ENCODE measurements at regions not wholly inside any gene's neighbourhood (a gene's known extent, or its start where the extent isn't known, plus 50 kb on each side); places are given as distances from the start of the nearest gene placed in this dataset.

- TF ChIP-seq SIN3A (IDR thresholded peaks at IDR 0.05; ENCODE audit: borderline replicate concordance, insufficient read depth, low read length), result no peak
- TF ChIP-seq FOXP2 (optimal IDR thresholded peaks at IDR 0.05; ENCODE audit: borderline replicate concordance, extremely low read depth, extremely low read length, insufficient read depth), result no peak
- no peak for TF ChIP-seq POLR2AphosphoS5 (IDR thresholded peaks at IDR 0.05; ENCODE audit: low read depth, low read length)
- TF ChIP-seq, protein P1, sequence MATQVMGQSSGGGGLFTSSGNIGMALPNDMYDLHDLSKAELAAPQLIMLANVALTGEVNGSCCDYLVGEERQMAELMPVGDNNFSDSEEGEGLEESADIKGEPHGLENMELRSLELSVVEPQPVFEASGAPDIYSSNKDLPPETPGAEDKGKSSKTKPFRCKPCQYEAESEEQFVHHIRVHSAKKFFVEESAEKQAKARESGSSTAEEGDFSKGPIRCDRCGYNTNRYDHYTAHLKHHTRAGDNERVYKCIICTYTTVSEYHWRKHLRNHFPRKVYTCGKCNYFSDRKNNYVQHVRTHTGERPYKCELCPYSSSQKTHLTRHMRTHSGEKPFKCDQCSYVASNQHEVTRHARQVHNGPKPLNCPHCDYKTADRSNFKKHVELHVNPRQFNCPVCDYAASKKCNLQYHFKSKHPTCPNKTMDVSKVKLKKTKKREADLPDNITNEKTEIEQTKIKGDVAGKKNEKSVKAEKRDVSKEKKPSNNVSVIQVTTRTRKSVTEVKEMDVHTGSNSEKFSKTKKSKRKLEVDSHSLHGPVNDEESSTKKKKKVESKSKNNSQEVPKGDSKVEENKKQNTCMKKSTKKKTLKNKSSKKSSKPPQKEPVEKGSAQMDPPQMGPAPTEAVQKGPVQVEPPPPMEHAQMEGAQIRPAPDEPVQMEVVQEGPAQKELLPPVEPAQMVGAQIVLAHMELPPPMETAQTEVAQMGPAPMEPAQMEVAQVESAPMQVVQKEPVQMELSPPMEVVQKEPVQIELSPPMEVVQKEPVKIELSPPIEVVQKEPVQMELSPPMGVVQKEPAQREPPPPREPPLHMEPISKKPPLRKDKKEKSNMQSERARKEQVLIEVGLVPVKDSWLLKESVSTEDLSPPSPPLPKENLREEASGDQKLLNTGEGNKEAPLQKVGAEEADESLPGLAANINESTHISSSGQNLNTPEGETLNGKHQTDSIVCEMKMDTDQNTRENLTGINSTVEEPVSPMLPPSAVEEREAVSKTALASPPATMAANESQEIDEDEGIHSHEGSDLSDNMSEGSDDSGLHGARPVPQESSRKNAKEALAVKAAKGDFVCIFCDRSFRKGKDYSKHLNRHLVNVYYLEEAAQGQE (IDR thresholded peaks at IDR 0.05; ENCODE audit: insufficient read depth in 1 of 2, low read depth in 2 of 2, low read length in 2 of 2), result no peak
- TF ChIP-seq TAF1 (IDR thresholded peaks at IDR 0.05; ENCODE audit: borderline replicate concordance, insufficient read depth, low read length), result no peak
Observed at GRCh38 chr18:34400834-34401233, 176.1 kb upstream of the NOL4 start.

GRCh38 chr18:34401775-34402174 lies 177.1 kb upstream of the NOL4 start:
- TF ChIP-seq SIN3A (IDR thresholded peaks at IDR 0.05; ENCODE audit: borderline replicate concordance, insufficient read depth, low read length) (no peak), TAF1 (IDR thresholded peaks at IDR 0.05; ENCODE audit: borderline replicate concordance, insufficient read depth, low read length) (no peak), POLR2AphosphoS5 (IDR thresholded peaks at IDR 0.05; ENCODE audit: low read depth, low read length) (no peak)
- TF ChIP-seq, protein P1 (IDR thresholded peaks at IDR 0.05; ENCODE audit: insufficient read depth in 1 of 2, low read depth in 2 of 2, low read length in 2 of 2), result no peak

DNA sequence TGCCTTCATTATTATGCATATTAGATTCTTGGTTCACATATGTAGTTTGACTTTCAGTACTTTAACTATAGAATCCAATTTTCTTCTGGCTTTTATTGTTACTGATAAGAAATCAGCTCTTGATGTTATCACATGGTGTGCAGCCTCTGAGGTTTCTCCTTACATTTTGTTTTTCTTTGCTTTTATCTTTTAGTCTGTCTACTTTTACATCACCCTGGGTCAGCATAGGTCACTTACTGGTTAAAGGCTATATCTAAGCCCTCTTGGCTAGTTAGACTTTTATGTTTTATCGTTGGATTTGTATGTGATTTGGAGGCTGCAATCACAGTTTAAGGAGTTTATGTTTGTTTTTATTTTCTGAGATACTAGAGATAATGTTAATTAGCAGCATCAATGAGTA lies 187.2 kb upstream of the NOL4 start:
- TF ChIP-seq SIN3A (IDR thresholded peaks at IDR 0.05; ENCODE audit: borderline replicate concordance, insufficient read depth, low read length), result no peak

DNA sequence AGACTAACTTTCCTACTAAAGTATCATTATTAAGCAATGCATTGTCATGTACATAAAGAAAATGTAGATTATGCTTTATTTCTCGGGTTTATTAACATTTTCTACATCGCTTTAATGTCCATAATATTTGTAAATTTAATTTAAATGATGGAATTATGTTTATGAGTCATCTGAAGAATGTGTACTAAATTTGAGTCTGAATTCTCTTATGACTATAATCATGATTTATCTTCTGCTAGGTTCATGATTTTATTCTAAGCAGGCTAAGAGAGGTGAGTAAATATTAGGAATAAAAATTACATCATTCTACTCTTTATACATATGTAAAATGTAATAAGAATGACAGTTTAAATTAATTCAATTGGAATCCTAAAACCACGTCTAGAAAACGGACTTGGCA lies 206.3 kb upstream of the NOL4 start:
- TF ChIP-seq FOXP2 (optimal IDR thresholded peaks at IDR 0.05; ENCODE audit: borderline replicate concordance, extremely low read depth, extremely low read length, insufficient read depth) (no peak), POLR2AphosphoS5 (IDR thresholded peaks at IDR 0.05; ENCODE audit: low read depth, low read length) (no peak), SIN3A (IDR thresholded peaks at IDR 0.05; ENCODE audit: borderline replicate concordance, insufficient read depth, low read length) (no peak), TAF1 (IDR thresholded peaks at IDR 0.05; ENCODE audit: borderline replicate concordance, insufficient read depth, low read length) (no peak)
- TF ChIP-seq, protein P1 (IDR thresholded peaks at IDR 0.05; ENCODE audit: insufficient read depth in 1 of 2, low read depth in 2 of 2, low read length in 2 of 2), result no peak

DNA sequence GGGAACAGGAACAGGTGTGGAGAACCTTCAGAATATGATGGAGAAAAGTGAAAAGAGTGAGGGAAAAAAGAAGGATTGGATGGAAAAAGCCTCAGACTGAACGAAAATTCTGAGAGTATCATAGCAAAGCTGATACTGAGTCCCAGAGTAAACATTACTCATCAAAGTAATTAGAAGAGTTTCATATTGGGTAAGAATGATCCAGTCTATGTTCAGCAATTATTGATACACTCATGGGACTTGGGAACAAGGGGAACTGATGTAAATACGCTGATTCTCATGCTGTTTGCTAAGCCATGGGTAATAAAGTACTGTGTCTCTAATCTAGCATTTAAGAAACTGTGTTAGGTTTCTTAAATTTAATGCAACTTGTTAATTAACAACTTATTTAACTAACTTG lies 219.9 kb upstream of the NOL4 start:
- TF ChIP-seq TAF1 (IDR thresholded peaks at IDR 0.05; ENCODE audit: borderline replicate concordance, insufficient read depth, low read length) (no peak), SIN3A (IDR thresholded peaks at IDR 0.05; ENCODE audit: borderline replicate concordance, insufficient read depth, low read length) (no peak), POLR2AphosphoS5 (IDR thresholded peaks at IDR 0.05; ENCODE audit: low read depth, low read length) (no peak), FOXP2 (optimal IDR thresholded peaks at IDR 0.05; ENCODE audit: borderline replicate concordance, extremely low read depth, extremely low read length, insufficient read depth) (no peak)
- TF ChIP-seq, protein P1 (IDR thresholded peaks at IDR 0.05; ENCODE audit: insufficient read depth in 1 of 2, low read depth in 2 of 2, low read length in 2 of 2), result no peak

Measured in PFSK-1 (cell line).